TTC549 (cell line): ENCODE measurements at regions not wholly inside any gene's neighbourhood (a gene's known extent, or its start where the extent isn't known, plus 50 kb on each side); places are given as distances from the start of the nearest gene placed in this dataset.
"Not testable (repeated sequence)": the region's sequence is repeated elsewhere in the genome, so short reads cannot be mapped to it uniquely, and the experiment has no call there.

ENCODE experiments used
- FAIRE-seq: peaks from 2 replicates; lab custom pipeline; 2012; peaks lifted over from hg19 to GRCh38; lab: Jason Lieb, UNC

DNA sequence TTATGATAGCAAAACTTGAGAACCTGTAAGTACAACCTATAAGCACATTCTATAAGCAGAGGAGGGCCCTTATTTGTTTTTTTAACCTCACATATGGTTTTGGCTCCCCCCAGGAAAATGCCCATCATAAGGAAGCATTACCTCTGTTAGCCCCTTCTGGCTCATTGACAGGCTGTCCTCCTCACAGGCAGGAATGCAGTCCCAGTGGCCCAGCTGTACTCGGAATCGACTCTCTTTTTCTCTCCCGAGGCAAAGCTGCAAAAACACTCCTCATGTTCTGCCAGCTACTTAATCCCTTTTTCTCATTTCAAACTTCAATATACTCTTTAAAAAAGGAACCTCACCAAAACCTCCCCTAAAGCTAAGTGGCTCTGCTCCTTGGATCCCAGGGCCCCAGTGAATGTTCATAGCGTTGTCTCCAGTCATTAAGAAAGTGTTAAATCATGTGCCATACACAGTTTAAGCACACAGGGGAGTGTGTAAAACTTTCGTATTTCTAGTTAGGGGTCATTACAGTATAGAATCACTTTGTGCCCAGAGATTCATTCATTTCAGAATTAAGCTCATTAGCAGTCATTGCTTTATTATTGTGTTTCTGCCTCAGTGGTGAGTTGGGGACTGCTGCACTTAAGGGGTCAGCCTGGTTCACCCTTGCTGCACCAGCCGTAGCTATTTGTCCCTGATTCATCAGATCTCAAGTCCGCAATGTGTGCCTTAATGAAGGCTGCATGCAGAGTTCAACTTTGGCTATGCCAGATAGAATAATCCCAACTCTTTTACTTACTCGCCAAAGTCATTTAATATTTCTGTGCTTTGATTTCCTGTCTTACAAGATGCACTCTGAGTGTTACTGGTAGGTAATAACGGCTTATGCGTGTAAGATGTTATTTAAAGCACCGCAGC lies 57.6 kb downstream of the JRKL start:
- FAIRE-seq, result no peak

DNA sequence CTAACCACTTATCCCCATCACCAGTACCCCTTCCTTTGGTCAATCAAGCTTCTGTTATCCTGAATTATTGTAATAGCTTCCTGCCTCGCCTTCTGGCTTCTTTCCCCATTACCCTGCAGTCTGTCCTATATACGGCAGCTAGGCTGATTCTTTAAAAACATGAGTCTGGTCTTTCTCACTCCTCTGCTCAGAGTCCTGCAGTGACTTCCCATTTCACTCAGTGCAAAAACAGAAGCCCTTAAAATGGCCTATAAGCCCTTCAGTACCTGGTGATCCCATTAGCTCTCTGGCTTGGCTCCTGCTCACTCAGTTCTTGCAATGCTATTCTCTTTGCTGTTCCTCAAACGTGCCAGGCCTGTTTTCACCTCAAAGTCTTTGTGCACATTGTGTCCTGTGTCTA lies 58.4 kb downstream of the JRKL start:
- FAIRE-seq, result no peak

DNA sequence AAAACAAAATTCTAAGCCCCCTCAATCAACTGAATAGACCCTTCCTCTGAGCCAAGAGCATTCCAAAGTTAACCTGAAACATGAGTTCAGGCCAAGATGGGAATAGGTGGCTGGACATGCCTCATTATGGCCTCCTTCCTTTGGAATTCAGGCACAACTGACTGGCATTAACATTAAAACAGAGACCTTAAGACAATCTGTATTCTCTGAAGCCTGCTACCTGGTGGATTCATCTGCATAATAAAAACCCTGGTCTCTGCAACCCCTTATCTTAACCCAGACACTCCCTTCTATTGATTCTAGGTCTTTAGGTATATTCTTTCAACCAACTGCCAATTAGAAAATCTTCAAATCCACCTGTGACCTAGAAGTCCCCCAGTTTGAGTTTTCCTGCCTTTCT lies 66.3 kb downstream of the JRKL start:
- FAIRE-seq, result no peak

DNA sequence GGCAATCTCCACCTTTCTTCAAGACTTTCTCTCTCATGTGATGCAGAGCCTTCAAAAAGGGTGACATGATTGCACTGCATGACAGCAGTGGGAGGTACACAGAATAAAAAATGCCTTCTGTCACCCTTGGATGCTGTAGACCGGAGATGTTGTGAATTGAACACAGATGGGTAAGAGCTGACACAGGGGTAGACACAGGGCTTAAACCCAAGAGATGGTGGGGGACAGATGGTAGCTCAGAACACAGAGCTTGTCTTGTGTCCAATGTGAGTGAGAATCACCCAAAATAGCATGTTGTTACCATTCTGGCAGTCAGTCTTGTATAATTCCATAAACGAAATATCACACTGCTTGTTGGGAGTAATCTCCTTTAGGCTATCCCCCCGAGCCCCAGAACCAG lies 69.9 kb downstream of the JRKL start:
- FAIRE-seq, result no peak

DNA sequence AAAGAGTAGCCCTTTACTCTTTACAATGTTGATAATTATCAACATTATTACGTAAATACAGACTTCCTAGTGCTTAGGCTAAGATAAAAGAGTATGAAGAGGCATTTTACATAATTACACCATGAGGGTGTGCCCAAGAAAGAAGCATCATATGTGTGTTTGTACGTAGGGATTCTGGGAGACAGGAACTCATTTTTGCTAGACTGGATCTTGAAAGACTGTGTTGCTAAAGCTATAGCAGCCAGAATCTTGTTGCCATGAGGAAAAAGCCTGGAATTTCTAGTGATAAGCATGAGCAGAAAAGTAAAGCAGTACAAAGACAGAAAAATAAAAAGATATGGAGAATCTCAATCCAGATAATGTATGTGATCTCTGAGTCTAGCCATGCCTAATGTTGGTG lies 72.1 kb downstream of the JRKL start:
- FAIRE-seq, result no peak

DNA sequence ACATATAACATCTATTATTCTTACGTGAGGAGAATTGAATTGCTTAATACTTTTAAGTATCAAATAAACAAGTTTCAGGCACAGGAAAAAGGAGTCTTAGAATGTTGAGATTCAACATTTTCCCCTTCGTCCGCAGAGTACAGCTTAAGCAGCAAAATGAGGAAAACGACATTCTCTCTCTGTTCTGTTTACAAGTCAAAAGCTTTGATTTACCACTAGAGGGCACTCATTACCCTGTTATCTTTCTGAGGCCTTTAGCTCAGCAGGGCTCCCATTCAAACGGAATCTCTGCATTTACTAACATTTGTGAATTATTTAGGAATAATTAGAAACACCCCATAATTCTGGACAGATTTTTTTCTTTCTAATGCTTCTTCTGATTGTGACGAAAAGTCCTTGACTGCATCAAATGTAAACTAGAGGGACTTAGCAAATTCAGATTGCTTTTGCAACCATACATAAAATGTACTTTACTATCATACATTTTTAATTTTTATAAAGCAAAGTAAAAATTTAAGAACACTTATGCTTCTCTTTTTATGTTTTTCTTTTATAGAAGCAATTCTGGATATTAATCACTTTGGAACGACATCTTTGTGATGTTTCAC lies 75.0 kb downstream of the JRKL start:
- peak; percentile 92 for FAIRE-seq

DNA sequence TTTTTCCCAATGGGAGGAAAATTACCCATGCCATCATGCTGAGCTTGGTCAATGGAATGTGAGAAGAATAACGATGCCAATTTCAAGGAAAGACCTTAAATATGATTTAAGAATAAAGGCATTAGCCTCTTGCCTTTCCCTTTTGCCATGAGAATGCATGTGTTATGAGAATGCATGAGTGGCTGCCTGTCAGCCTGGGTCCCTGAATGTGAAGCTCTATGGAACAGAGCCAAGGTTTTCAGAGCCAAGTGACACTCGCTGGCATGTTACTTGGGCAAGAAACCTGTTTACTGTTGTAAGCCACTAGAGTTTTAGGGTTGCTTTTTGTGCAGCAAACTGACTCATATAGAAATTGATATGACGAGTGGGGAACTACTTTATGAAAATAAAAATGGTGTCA lies 75.7 kb downstream of the JRKL start:
- FAIRE-seq, result no peak

DNA sequence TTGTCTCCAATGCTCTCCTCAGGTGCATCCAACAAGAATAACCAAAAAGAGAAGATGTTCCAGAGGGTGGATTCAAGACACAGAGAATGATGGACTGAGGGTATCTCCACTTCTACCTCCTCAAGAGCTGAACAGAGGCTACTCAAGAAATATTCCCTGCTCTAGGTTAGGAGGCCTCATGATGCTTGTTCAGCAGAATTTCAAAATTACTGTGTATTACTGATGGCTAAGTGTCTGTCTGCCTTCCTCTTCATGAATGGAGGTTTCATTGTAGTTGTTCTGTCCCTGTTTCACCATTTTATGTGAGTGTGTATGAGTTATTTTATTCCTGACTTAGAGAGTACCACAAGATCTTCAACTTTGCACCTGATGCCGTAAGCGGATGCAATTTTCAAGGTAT lies 76.8 kb downstream of the JRKL start:
- FAIRE-seq, result no peak

DNA sequence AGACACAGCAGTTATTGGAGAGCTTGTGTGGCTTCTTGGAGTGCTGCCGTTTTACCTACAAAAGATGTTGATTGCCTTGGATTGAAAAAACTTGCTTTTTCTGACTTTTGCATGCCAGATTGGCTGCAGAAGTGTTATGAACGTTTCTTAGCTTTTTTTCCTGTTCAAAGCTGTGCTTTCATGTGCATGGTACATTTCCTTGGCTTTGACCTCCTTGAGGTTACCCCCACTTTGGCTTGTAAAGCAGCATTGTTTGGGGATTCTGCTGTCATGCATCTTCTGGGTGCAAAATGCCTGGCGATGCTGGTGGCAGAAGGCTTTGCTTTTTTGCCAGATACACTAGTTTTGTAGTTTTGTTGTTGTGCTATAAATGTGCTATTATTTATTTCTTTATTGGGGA lies 80.0 kb downstream of the JRKL start:
- no peak for FAIRE-seq

DNA sequence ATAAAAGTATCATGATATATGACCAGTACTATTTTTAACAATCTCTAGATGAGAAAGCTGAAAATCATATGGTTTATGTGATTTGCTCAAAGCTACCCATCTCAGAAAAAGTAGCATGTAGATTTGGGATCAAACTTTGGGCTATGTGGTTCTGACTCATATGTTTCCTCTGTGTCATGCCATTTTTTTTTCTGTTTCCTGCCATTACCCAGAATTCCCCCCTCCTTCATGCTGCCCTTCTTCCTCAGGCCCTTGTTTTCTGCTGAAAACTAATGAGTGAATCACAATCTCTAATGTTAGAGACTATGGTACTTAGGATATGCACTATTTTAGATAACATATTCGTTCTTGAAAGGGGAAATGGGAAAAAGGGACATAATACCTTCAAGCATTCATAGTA lies 80.7 kb downstream of the JRKL start:
- no peak for FAIRE-seq

DNA sequence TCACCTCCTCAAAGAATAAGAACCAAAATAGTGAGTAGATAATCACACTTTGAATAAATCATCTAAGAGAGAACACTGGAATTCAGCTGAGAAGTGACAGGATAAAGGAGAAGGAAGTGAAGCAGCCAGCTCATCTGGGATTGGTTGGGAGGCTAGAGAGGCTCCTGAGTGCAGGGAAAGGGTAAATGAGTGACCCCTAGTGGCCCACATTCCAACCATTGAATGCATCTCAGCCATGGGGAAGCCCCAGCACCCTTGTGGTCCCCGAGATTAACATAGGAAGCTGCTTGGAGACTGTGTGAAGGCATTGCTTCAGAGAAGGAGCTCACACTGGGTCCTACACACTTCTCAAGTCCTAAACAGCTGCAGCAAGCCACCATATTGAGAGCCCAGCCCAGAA lies 82.3 kb downstream of the JRKL start:
- no peak for FAIRE-seq

DNA sequence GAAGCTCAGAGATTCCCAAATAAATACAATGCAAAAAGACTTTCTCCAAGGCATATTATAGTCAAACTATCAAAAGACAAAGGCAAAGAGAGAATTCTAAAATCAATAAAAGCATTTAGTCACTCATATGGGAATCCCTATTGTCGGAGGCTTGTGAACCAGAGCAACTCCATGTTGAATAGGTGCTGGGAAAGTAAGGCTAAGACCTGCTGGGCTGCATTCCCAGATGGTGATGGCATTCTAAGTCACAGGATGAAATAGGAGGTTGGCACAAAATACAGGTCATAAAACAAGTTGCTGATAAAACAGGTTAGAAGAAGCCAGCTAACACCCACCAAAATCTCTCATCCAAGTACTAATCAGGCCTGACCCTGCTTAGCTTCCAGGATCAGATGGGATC lies 84.5 kb downstream of the JRKL start:
- FAIRE-seq, result no peak

DNA sequence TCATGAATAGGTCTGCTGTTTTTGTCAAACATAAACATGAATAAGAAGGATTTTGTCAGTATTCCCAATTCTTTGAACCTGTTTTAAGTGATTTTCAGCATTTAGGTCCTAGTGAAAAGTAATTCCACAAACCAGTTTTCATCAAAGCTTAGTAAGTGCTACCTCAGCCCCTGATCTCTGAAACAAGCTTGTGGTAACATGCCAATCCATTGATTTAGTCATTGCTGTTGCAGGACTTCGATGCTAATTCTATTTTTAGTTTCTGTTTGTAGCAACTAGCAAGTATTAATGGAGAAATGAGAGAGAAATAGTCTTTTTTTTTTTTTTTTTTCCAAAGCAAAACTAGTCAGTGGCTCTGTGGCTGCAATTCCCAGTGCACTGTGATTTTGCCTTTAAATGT lies 91.4 kb downstream of the JRKL start:
- no peak for FAIRE-seq

DNA sequence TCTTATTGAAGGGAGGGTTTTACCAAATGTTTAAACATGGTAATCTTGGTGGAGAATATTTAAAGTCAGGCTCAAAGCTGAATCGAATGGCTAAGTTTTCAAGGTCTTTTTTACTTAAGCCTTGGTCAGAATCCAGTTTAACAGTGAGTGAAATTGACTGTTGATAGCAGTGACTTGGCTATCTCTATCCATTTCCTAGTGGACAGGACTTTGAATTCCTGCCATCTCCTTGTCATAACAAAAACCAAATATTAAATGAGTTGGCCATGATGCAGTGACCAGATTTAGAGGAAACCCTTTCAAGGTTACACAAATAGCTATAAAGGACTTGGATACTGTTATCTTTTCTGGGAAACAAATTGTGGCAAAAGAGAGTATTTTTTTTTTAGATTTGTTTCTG lies 92.0 kb downstream of the JRKL start:
- no peak for FAIRE-seq

DNA sequence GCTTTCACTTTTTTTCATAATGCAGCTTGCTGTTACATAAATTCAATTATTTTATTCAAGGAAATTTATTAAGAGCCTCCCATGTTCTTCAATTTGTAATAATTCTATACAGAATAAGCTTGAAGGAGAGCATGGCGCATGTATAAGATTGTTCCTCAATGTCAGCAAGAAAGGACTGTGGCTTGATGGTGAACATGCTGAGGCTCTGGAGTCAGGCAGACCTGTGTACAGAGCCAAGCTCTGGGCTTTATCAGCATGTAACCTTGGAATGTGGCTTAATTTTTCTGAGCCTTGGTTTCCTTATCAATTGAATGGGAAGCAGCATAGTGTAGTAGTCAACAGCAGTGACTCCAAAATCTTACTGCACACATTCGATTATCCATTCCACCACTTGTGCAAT lies 92.4 kb downstream of the JRKL start:
- no peak for FAIRE-seq

DNA sequence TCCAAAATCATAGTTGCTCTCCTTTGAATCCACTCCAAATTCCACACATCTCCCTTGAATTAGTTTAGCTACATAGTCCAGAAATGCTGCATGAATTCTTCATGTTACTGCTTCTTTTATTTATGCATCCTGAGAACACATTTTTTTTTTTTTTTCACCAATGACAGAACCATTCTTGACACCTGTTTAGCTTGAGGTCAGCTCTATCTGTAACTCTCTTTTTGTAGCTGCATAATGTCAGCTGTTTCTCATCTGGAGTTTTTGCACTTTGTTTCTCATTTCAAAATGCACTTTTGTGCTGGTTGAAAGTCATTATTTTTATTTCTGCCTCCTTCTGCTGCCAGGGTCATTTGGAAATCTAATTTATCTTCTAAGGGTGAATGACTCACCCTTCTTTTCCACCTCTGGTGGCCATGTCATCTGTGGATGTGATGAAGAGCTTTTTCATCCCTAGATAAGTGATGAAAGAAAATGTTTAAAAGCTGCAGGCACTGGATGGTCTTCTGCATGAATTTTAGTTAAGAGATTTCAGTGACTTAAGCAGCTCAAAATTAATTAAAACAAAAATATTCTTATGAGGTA lies 93.7 kb downstream of the JRKL start:
- no peak for FAIRE-seq

DNA sequence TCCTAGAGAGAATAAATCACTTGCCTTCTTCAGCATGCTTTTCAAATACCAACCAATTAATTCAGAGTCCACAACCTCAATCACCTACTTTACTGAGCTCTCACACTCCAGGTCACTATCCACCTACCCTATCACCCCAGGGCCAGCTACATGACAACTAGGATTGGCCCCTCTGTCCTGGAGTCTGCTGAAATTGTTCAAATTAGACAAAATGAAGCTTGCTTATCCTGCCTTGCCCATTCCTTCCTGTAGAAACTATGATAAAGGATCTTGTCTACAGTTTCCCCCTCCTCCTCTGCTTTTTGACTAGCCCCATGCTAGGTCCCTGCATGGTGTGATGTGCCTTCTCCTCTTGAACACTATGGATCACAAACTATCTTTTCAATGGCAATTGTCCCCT lies 94.5 kb downstream of the JRKL start:
- no peak for FAIRE-seq

DNA sequence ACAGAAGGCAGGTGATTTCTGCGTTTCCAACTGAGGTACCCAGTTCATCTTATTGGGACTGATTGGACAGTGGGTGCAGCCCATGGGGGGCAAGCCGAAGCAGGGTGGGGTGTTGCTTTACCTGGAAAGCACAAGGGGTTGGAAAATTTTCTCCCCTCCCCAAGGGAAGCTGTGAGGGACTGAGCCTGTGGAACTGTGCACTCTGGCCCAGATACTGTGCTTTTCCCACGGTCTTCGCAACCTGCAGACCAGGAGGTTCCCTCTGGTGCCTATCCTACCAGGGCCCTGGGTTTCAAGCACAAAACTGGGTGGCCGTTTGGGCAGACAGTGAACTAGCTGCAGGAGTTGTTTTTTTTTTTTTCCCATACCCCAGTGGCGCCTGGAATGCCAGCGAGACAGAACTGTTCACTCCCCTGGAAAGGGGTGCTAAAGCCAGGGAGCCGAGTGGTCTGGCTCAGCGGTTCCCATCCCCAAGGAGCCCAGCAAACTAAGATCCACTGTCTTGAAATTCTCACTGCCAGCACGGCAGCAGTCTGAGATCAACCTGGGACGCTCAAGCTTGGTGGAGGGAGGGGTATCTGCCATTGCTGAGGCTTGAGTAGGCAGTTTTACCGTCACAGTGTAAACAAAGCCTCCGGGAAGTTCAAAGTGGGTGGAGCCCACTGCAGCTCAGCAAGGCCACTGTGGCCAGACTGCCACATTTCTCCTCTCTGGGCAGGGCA lies 97.2 kb downstream of the JRKL start:
- FAIRE-seq, result no peak

DNA sequence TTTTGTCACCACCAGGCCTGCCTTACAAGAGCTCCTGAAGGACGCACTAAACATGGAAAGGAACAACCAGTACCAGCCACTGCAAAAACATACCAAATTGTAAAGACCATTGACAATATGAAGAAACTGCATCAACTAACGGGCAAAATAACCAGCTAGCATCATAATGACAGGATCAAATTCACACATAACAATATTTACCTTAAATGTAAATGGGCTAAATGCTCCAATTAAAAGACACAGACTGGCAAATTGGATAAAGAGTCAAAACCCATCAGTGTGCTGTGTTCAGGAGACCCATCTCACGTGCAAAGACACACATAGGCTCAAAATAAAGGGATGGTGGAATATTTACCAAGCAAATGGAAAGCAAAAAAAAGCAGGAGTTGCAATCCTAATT lies 99.1 kb downstream of the JRKL start:
- not testable (repeated sequence) for FAIRE-seq

DNA sequence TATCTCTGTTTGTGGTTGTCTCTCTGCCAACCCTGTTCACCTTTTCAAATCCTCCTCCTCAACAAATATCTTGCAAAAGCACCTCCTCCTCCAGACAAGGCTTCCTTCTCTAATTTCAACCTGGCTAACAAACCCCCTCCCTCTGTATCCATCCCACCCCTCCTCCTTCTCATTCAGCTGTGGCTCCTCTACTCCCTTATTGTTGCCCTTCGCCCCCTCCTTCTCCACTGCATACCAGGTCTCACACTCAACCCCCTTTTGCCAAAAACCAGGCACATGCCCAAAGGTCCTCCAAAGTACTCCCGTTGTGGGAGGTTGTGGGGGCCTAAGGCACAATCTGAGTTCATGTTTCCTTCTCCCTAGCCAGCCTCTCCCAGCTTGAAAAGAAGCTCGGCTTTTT lies 110.6 kb downstream of the JRKL start:
- FAIRE-seq, result no peak

DNA sequence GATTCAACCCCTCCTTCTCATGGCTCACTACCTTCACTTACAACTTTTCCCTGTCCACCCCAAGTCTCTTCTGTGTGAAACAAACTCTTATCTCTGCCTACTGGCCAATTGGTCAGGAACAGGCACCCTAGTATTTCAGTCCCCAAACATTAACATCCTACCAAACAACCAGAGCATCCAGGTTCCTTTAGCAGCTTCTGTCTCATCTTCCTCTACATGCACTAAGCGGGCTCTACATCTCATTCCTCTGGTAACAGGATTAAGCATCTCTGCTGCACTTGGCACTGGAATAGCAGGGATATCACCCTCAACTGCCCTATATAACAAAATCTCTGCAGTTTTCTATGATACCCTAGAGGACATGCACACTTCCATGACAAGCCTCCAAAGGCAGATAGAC lies 116.2 kb downstream of the JRKL start:
- no peak for FAIRE-seq

DNA sequence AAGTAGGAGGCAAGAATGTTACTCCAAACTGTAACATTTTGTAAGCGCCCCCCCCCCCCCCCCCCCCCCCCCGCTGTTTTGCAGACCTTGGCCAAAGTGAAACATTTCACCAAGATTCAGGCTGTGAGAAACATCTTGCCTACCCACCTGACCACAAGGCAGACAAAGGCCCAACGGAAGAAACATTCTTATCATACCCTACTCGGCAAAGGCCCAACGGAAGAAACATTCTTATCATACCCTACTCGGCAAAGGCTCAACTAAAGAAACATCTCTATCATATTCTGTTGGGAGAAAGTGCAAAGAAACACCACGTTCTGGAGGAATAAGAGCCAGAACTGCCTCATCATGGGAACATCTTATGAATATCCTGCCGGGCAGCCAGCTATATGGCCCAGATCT lies 117.1 kb downstream of the JRKL start:
- FAIRE-seq, result no peak

DNA sequence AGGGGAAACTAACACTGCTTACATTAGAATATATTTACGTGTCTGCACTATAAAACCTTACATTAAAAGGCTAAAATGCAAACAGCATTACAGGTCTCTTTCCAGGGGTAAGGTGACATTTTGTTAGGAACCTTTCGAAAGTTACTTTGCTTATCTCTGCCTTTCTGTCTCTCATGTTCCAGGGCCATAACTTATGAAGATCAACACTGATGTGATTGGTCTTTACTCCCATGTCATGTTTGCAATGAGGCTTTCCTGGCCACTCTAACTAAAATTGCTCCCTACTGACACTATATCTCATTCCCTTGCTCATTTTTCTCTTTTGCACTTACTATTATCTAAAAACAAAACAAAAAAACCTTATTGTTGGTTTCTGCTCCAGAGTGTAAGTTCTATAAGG lies 119.0 kb downstream of the JRKL start:
- no peak for FAIRE-seq
